ENCODE measurements at regions not wholly inside any gene's neighbourhood (a gene's known extent, or its start where the extent isn't known, plus 50 kb on each side); places are given as distances from the start of the nearest gene placed in this dataset.
"Not testable (repeated sequence)": the region's sequence is repeated elsewhere in the genome, so short reads cannot be mapped to it uniquely, and the experiment has no call there.

GRCh38 chr5:101743000-101743399 is 553.1 kb downstream of the SLCO4C1 start:
- TF ChIP-seq CTCF, POLR2A, EP300 (IDR thresholded peaks at IDR 0.05): not testable (repeated sequence)
